ENCODE measurements at regions not wholly inside any gene's neighbourhood (a gene's known extent, or its start where the extent isn't known, plus 50 kb on each side); places are given as distances from the start of the nearest gene placed in this dataset.

GRCh38 chr6:14048837-14049236 is 68.7 kb upstream of the CD83 start:
- TF ChIP-seq CTCF (conservative IDR thresholded peaks at IDR 0.05; ENCODE audit: low read depth in 2 of 2) (no peak), EZH2phosphoT487 (IDR thresholded peaks at IDR 0.05; ENCODE audit: unreplicated experiment) (no peak), POLR2AphosphoS5 (IDR thresholded peaks at IDR 0.05; ENCODE audit: low read depth) (no peak), EZH2 (IDR thresholded peaks at IDR 0.05; ENCODE audit: low read depth, unreplicated experiment) (no peak), JUNB (IDR thresholded peaks at IDR 0.05; ENCODE audit: unreplicated experiment) (no peak), REST (IDR thresholded peaks at IDR 0.05; ENCODE audit: unreplicated experiment) (no peak), NANOG (IDR thresholded peaks at IDR 0.05; ENCODE audit: borderline replicate concordance) (no peak), ZNF462 (CRISPR knock-in tag; IDR thresholded peaks at IDR 0.05) (no peak), CREB1 (CRISPR knock-in tag; IDR thresholded peaks at IDR 0.05; ENCODE audit: low read depth) (no peak)
